Nephron progenitor cell (in vitro differentiated cells): ENCODE measurements at regions not wholly inside any gene's neighbourhood (a gene's known extent, or its start where the extent isn't known, plus 50 kb on each side); places are given as distances from the start of the nearest gene placed in this dataset.

Experiments
- DNase-seq: peaks from one replicate; pipeline ENCODE4 v3.0.0; 2021
- H3K27ac Mint-ChIP-seq: 2 replicates; pipeline ENCODE4 v1.8.0; 2021; ENCODE audit warnings: mild to moderate bottlenecking, moderate library complexity, mixed read lengths
- H3K27me3 Mint-ChIP-seq: 2 replicates; pipeline ENCODE4 v1.8.0; 2021; ENCODE audit warnings: mild to moderate bottlenecking, low read depth, mixed read lengths; ENCODE audit not compliant: poor library complexity
- H3K36me3 Mint-ChIP-seq: 2 replicates; pipeline ENCODE4 v1.8.0; 2021; ENCODE audit warnings: low read depth, mixed read lengths
- H3K4me1 Mint-ChIP-seq: 2 replicates; pipeline ENCODE4 v1.8.0; 2021; ENCODE audit warnings: mixed read lengths
- H3K4me3 Mint-ChIP-seq: 2 replicates; pipeline ENCODE4 v1.8.0; 2021; ENCODE audit warnings: mild to moderate bottlenecking, moderate library complexity, mixed read lengths
- H3K9me3 Mint-ChIP-seq: 2 replicates; pipeline ENCODE4 v1.8.0; 2021; ENCODE audit warnings: mild to moderate bottlenecking, moderate library complexity, mixed read lengths
- CTCF ChIP-seq: fragments of 200-600 bp; sonication (generic); IDR thresholded peaks from 2 replicates; pipeline ENCODE4 v1.5.0; 2021; ENCODE audit warnings: antibody characterized with exemption

GRCh38 chr18:38982072-38982471 lies 1416.5 kb upstream of the CELF4 start:
- no peaks in the 10 kb centered on the region for H3K36me3 Mint-ChIP-seq
- no peak for DNase-seq
- TF ChIP-seq CTCF, result no peak
- no peaks in the 10 kb centered on the region for H3K27me3 Mint-ChIP-seq
- peaks cover 18% of the 10 kb centered on the region for H3K9me3 Mint-ChIP-seq
- no peak overlapping the region for H3K4me3 Mint-ChIP-seq
- H3K27ac Mint-ChIP-seq, result no peak overlapping the region
- no peaks in the 10 kb centered on the region for H3K4me1 Mint-ChIP-seq

GRCh38 chr18:38981389-38981788 lies 1415.8 kb upstream of the CELF4 start:
- TF ChIP-seq CTCF, result no peak
- H3K4me1 Mint-ChIP-seq, result no peaks in the 10 kb centered on the region
- H3K27ac Mint-ChIP-seq, result no peak overlapping the region
- H3K9me3 Mint-ChIP-seq, result peaks cover 14% of the 10 kb centered on the region
- H3K4me3 Mint-ChIP-seq, result no peak overlapping the region
- H3K36me3 Mint-ChIP-seq, result no peaks in the 10 kb centered on the region
- no peak for DNase-seq
- no peaks in the 10 kb centered on the region for H3K27me3 Mint-ChIP-seq

- no peak overlapping the region for H3K27ac Mint-ChIP-seq
- H3K4me3 Mint-ChIP-seq, result no peak overlapping the region
- peaks cover 5% of the 10 kb centered on the region for H3K9me3 Mint-ChIP-seq
- no peak for DNase-seq
- H3K27me3 Mint-ChIP-seq, result no peaks in the 10 kb centered on the region
- H3K4me1 Mint-ChIP-seq, result no peaks in the 10 kb centered on the region
- H3K36me3 Mint-ChIP-seq, result no peaks in the 10 kb centered on the region
- TF ChIP-seq CTCF, result no peak
Measured at GRCh38 chr18:38980420-38980819, 1414.8 kb upstream of the CELF4 start.

GRCh38 chr18:38972571-38972970 lies 1407.0 kb upstream of the CELF4 start:
- DNase-seq, result no peak
- no peak for TF ChIP-seq CTCF
- Mint-ChIP-seq H3K27me3 (no peaks in the 10 kb centered on the region), H3K36me3 (no peaks in the 10 kb centered on the region), H3K4me1 (no peaks in the 10 kb centered on the region), H3K4me3 (no peak overlapping the region), H3K9me3 (no peaks in the 10 kb centered on the region), H3K27ac (no peak overlapping the region)

- H3K27ac Mint-ChIP-seq, result no peak overlapping the region
- H3K4me1 Mint-ChIP-seq, result no peaks in the 10 kb centered on the region
- no peaks in the 10 kb centered on the region for H3K36me3 Mint-ChIP-seq
- H3K4me3 Mint-ChIP-seq, result no peak overlapping the region
- no peaks in the 10 kb centered on the region for H3K27me3 Mint-ChIP-seq
- DNase-seq, result no peak
- H3K9me3 Mint-ChIP-seq, result no peaks in the 10 kb centered on the region
- no peak for TF ChIP-seq CTCF
Measured at GRCh38 chr18:38971881-38972280, 1406.3 kb upstream of the CELF4 start.

- H3K4me1 Mint-ChIP-seq, result peaks cover 5% of the 10 kb centered on the region
- H3K27ac Mint-ChIP-seq, result no peak overlapping the region
- H3K36me3 Mint-ChIP-seq, result no peaks in the 10 kb centered on the region
- H3K27me3 Mint-ChIP-seq, result no peaks in the 10 kb centered on the region
- no peak overlapping the region for H3K4me3 Mint-ChIP-seq
- H3K9me3 Mint-ChIP-seq, result no peaks in the 10 kb centered on the region
- no peak for DNase-seq
- no peak for TF ChIP-seq CTCF
Measured at GRCh38 chr18:38966841-38967240, 1401.2 kb upstream of the CELF4 start.
